ENCODE measurements at regions not wholly inside any gene's neighbourhood (a gene's known extent, or its start where the extent isn't known, plus 50 kb on each side); places are given as distances from the start of the nearest gene placed in this dataset.

- TF ChIP-seq CTCF (IDR thresholded peaks at IDR 0.05) (no peak), POLR2A (IDR thresholded peaks at IDR 0.05) (no peak)
Measured at GRCh38 chr14:59087240-59087639, 101.2 kb upstream of the DAAM1 start.

All from Peyer's patch (tissue), 4 donors.